Trophoblast cell (in vitro differentiated cells and primary cell): ENCODE measurements at regions not wholly inside any gene's neighbourhood (a gene's known extent, or its start where the extent isn't known, plus 50 kb on each side); places are given as distances from the start of the nearest gene placed in this dataset.
"Not testable (repeated sequence)": the region's sequence is repeated elsewhere in the genome, so short reads cannot be mapped to it uniquely, and the experiment has no call there.

Source experiments
- DNase-seq, 2 donors: peaks; one replicate each; pipeline ENCODE4 v3.0.0-alpha.2; 2016
- H2AFZ ChIP-seq: 2 replicates; pipeline ENCODE4 v1.6.1; 2013; ENCODE audit warnings: low read length, moderate library complexity, mild to moderate bottlenecking; ENCODE audit not compliant: insufficient read depth, poor library complexity
- H2AK5ac ChIP-seq: 2 replicates; pipeline ENCODE4 v1.6.1; 2013; ENCODE audit warnings: mild to moderate bottlenecking, low read length
- H2BK120ac ChIP-seq: 2 replicates; pipeline ENCODE4 v1.6.1; 2013; ENCODE audit warnings: low read length, mild to moderate bottlenecking, moderate library complexity; ENCODE audit not compliant: insufficient read depth, poor library complexity
- H2BK12ac ChIP-seq: 2 replicates; pipeline ENCODE4 v1.6.1; 2013; ENCODE audit warnings: mild to moderate bottlenecking, low read length, moderate library complexity
- H2BK5ac ChIP-seq: 2 replicates; pipeline ENCODE4 v1.6.1; 2013; ENCODE audit warnings: low read length, low read depth, moderate library complexity, mild to moderate bottlenecking; ENCODE audit not compliant: poor library complexity
- H3K14ac ChIP-seq: 2 replicates; pipeline ENCODE4 v1.6.1; 2013; ENCODE audit warnings: mild to moderate bottlenecking, low read length
- H3K18ac ChIP-seq: 2 replicates; pipeline ENCODE4 v1.6.1; 2013; ENCODE audit warnings: mild to moderate bottlenecking, low read length
- H3K23ac ChIP-seq: 2 replicates; pipeline ENCODE4 v1.6.1; 2013; ENCODE audit warnings: low read length
- H3K27ac ChIP-seq: 2 replicates; pipeline ENCODE4 v1.5.1; 2013; ENCODE audit warnings: low read depth, mild to moderate bottlenecking, inconsistent platforms, low read length, moderate library complexity
- H3K27me3 ChIP-seq: 2 replicates; pipeline ENCODE4 v1.6.1; 2013; ENCODE audit warnings: inconsistent platforms, mild to moderate bottlenecking, low read length, moderate library complexity; ENCODE audit not compliant: insufficient read depth
- H3K36me3 ChIP-seq, 2 experiments: 1 replicate in 1 of 2; 2 replicates in 1 of 2; pipeline ENCODE4 v1.6.1; 2013; ENCODE audit warnings: low read length in 2 of 2, mild to moderate bottlenecking in 2 of 2, moderate library complexity in 1 of 2; ENCODE audit not compliant: insufficient read depth in 2 of 2, control insufficient read depth in 1 of 2
- H3K4ac ChIP-seq: 2 replicates; pipeline ENCODE4 v1.6.1; 2013; ENCODE audit warnings: low read depth, mild to moderate bottlenecking, low read length, moderate library complexity
- H3K4me1 ChIP-seq, 2 experiments: 1 replicate in 1 of 2; 2 replicates in 1 of 2; pipeline ENCODE4 v1.6.1; 2013; ENCODE audit warnings: low read length in 2 of 2, mild to moderate bottlenecking in 2 of 2, moderate library complexity in 1 of 2; ENCODE audit not compliant: insufficient read depth in 2 of 2, control insufficient read depth in 1 of 2
- H3K4me2 ChIP-seq: 2 replicates; pipeline ENCODE4 v1.6.1; 2013; ENCODE audit warnings: inconsistent platforms, mild to moderate bottlenecking, low read length, moderate library complexity
- H3K4me3 ChIP-seq: 2 replicates; pipeline ENCODE4 v1.5.1; 2013; ENCODE audit warnings: mild to moderate bottlenecking, low read depth, low read length, inconsistent platforms
- H3K79me1 ChIP-seq: one replicate; pipeline ENCODE4 v1.6.1; 2013; ENCODE audit warnings: low read length
- H3K79me2 ChIP-seq: 2 replicates; pipeline ENCODE4 v1.6.1; 2013; ENCODE audit warnings: low read length, mild to moderate bottlenecking; ENCODE audit not compliant: control insufficient read depth, insufficient read depth, poor library complexity
- H3K9ac ChIP-seq: 2 replicates; pipeline ENCODE4 v1.6.1; 2013; ENCODE audit warnings: mild to moderate bottlenecking, low read length
- H3K9me3 ChIP-seq: 2 replicates; pipeline ENCODE4 v1.6.1; 2013; ENCODE audit warnings: low read depth, mild to moderate bottlenecking, control low read depth, inconsistent platforms, low read length; ENCODE audit not compliant: insufficient read depth
- H4K12ac ChIP-seq: 2 replicates; pipeline ENCODE4 v1.6.1; 2013; ENCODE audit warnings: low read depth, mild to moderate bottlenecking, low read length, moderate library complexity
- H4K8ac ChIP-seq: 2 replicates; pipeline ENCODE4 v1.6.1; 2013; ENCODE audit warnings: low read depth, mild to moderate bottlenecking, low read length, moderate library complexity
- H4K91ac ChIP-seq: one replicate; pipeline ENCODE4 v1.6.1; 2013; ENCODE audit warnings: low read depth, mild to moderate bottlenecking, low read length, moderate library complexity
- WGBS: extraction: QIAGEN DNeasy Blood & Tissue Kit; methylation state at CpG from one replicate; pipeline ENCODE4 v1.1.7; 2013; ENCODE audit warnings: missing lambda C conversion rate; ENCODE audit not compliant: insufficient read length, insufficient coverage; ENCODE audit errors: extremely low coverage; 5-methylcytosine and 5-hydroxymethylcytosine counted together

- no peak overlapping the region for H3K27ac ChIP-seq
- H3K4me2 ChIP-seq = no peak overlapping the region
- H4K91ac ChIP-seq = no peak overlapping the region
- no peak overlapping the region for H3K9ac ChIP-seq
- H3K4ac ChIP-seq = no peak overlapping the region
- H3K14ac ChIP-seq = no peak overlapping the region
- H3K23ac ChIP-seq = no peak overlapping the region
- no peaks in the 10 kb centered on the region for H3K79me2 ChIP-seq
- H2BK120ac ChIP-seq = no peak overlapping the region
- no peak overlapping the region for H2BK12ac ChIP-seq
- DNase-seq = no peak
- WGBS = no CpG with 5 or more reads among the region's 6 CpGs
- H3K18ac ChIP-seq = no peak overlapping the region
- peaks cover 0 to 2% of the 10 kb centered on the region in 2 experiments for H3K36me3 ChIP-seq
- no peak overlapping the region for H4K8ac ChIP-seq
- H2AFZ ChIP-seq = no peak overlapping the region
- H3K9me3 ChIP-seq = no peaks in the 10 kb centered on the region
- no peaks in the 10 kb centered on the region for H3K27me3 ChIP-seq
- H3K4me3 ChIP-seq = no peak overlapping the region
- no peak overlapping the region for H2AK5ac ChIP-seq
- no peaks in the 10 kb centered on the region for H3K79me1 ChIP-seq
- H4K12ac ChIP-seq = no peak overlapping the region
- H3K4me1 ChIP-seq = no peaks in the 10 kb centered on the region
- H2BK5ac ChIP-seq = no peak overlapping the region
These were observed 51.4 kb downstream of the SLC41A2 start for GRCh38 chr12:104906695-104907094.

- no CpG with 5 or more reads among the region's 24 CpGs for WGBS
- not testable (repeated sequence) for DNase-seq, H3K4me3 ChIP-seq, H2BK5ac ChIP-seq, H3K27me3 ChIP-seq, H3K4me1 ChIP-seq, H3K14ac ChIP-seq, H3K79me2 ChIP-seq, H2BK12ac ChIP-seq, H3K36me3 ChIP-seq, H2AFZ ChIP-seq, H3K18ac ChIP-seq, H3K9me3 ChIP-seq, H4K91ac ChIP-seq, H3K79me1 ChIP-seq, H3K4ac ChIP-seq, H4K8ac ChIP-seq, H3K27ac ChIP-seq, H4K12ac ChIP-seq, H3K9ac ChIP-seq, H3K23ac ChIP-seq, H2AK5ac ChIP-seq, H3K4me2 ChIP-seq, H2BK120ac ChIP-seq
These were observed 52.6 kb downstream of the SLC41A2 start for GRCh38 chr12:104905446-104905845.

- no peak overlapping the region for H3K27ac ChIP-seq
- no peak overlapping the region for H2BK5ac ChIP-seq
- H2AFZ ChIP-seq = no peak overlapping the region
- no peaks in the 10 kb centered on the region for H3K9me3 ChIP-seq
- H3K23ac ChIP-seq = no peak overlapping the region
- peaks cover 0 to 2% of the 10 kb centered on the region in 2 experiments for H3K36me3 ChIP-seq
- DNase-seq = no peak
- no peak overlapping the region for H3K4me3 ChIP-seq
- H2AK5ac ChIP-seq = no peak overlapping the region
- H4K8ac ChIP-seq = no peak overlapping the region
- H2BK12ac ChIP-seq = no peak overlapping the region
- H4K12ac ChIP-seq = no peak overlapping the region
- no peak overlapping the region for H2BK120ac ChIP-seq
- H3K14ac ChIP-seq = no peak overlapping the region
- no peak overlapping the region for H3K4ac ChIP-seq
- H3K4me1 ChIP-seq = no peaks in the 10 kb centered on the region
- no peaks in the 10 kb centered on the region for H3K79me1 ChIP-seq
- H3K4me2 ChIP-seq = no peak overlapping the region
- no peaks in the 10 kb centered on the region for H3K27me3 ChIP-seq
- H3K18ac ChIP-seq = no peak overlapping the region
- WGBS = no CpG with 5 or more reads among the region's 5 CpGs
- no peaks in the 10 kb centered on the region for H3K79me2 ChIP-seq
- H3K9ac ChIP-seq = no peak overlapping the region
- H4K91ac ChIP-seq = no peak overlapping the region
These were observed 54.3 kb downstream of the SLC41A2 start for GRCh38 chr12:104903648-104904423.

GRCh38 chr12:104902125-104902524, 56.0 kb downstream of the SLC41A2 start:
- Histone ChIP-seq H3K14ac (no peak overlapping the region), H3K9ac (no peak overlapping the region), H3K23ac (no peak overlapping the region), H4K12ac (no peak overlapping the region), H3K36me3 (peaks cover 0 to 2% of the 10 kb centered on the region in 2 experiments), H2AK5ac (no peak overlapping the region), H3K4me3 (no peak overlapping the region), H2AFZ (no peak overlapping the region), H3K4me2 (no peak overlapping the region), H3K79me2 (no peaks in the 10 kb centered on the region), H4K91ac (no peak overlapping the region), H3K27ac (no peak overlapping the region), H3K18ac (no peak overlapping the region), H3K4me1 (no peaks in the 10 kb centered on the region), H3K9me3 (no peaks in the 10 kb centered on the region), H3K79me1 (no peaks in the 10 kb centered on the region), H2BK5ac (no peak overlapping the region), H2BK120ac (no peak overlapping the region), H3K4ac (no peak overlapping the region), H3K27me3 (no peaks in the 10 kb centered on the region), H2BK12ac (no peak overlapping the region), H4K8ac (no peak overlapping the region)
- no peak for DNase-seq
